MCF 10A (cell line): ENCODE measurements at regions not wholly inside any gene's neighbourhood (a gene's known extent, or its start where the extent isn't known, plus 50 kb on each side); places are given as distances from the start of the nearest gene placed in this dataset.
A peak's percentile ranks its signal among the peaks of the same experiment; 100 is the strongest.

Source experiments
- BruUV-seq: library from RNA; stranded (reverse); fragments of 400-500 nt; replicated peaks from 2 replicates; lab custom pipeline; 2021; lab: Mats Ljungman, UMichigan
- CTCF ChIA-PET: fragments of 300-600 bp; sonication (Branson Sonifier 250); formaldehyde crosslinking; extraction: SDS; loops from one replicate; lab custom pipeline; 2021; ENCODE audit warnings: antibody characterized with exemption, inconsistent platforms; lab: Yijun Ruan, JAX
- POLR2A ChIA-PET: fragments of 300-600, 350-650 bp; sonication (Branson Sonifier 250); formaldehyde crosslinking; extraction: SDS; loops from one replicate; lab custom pipeline; 2020; ENCODE audit warnings: antibody characterized with exemption, inconsistent platforms; lab: Yijun Ruan, JAX
- DNase-seq: peaks from one replicate; pipeline ENCODE4 v3.0.0-alpha.2; 2018; ENCODE audit not compliant: unreplicated experiment
- H3K27ac Mint-ChIP-seq: one replicate; pipeline ENCODE4 v1.8.0; 2022; ENCODE audit warnings: mild to moderate bottlenecking, low read depth, mixed read lengths; ENCODE audit not compliant: unreplicated experiment
- H3K27me3 Mint-ChIP-seq: one replicate; pipeline ENCODE4 v1.8.0; 2022; ENCODE audit warnings: mixed read lengths; ENCODE audit not compliant: insufficient read depth, unreplicated experiment
- H3K36me3 Mint-ChIP-seq: one replicate; pipeline ENCODE4 v1.8.0; 2022; ENCODE audit warnings: mild to moderate bottlenecking, moderate library complexity, mixed read lengths; ENCODE audit not compliant: insufficient read depth, unreplicated experiment
- H3K4me1 Mint-ChIP-seq: one replicate; pipeline ENCODE4 v1.8.0; 2022; ENCODE audit warnings: mixed read lengths; ENCODE audit not compliant: insufficient read depth, unreplicated experiment
- H3K4me3 Mint-ChIP-seq: one replicate; pipeline ENCODE4 v1.8.0; 2022; ENCODE audit warnings: mild to moderate bottlenecking, moderate library complexity, mixed read lengths; ENCODE audit not compliant: unreplicated experiment
- H3K9me3 Mint-ChIP-seq: one replicate; pipeline ENCODE4 v1.8.0; 2022; ENCODE audit warnings: mixed read lengths; ENCODE audit not compliant: unreplicated experiment
- CTCF ChIP-seq: fragments of 200-600 bp; IDR thresholded peaks from one replicate; pipeline ENCODE4 v1.8.0; 2022; ENCODE audit warnings: antibody characterized with exemption, mild to moderate bottlenecking; ENCODE audit not compliant: unreplicated experiment
- intact Hi-C: fragments of 100-400 bp; cut with micrococcal nuclease; formaldehyde crosslinking; loops from 2 replicates; pipeline ENCODE4 v1.14.1; 2022

- Mint-ChIP-seq H3K9me3 (no peaks in the 10 kb centered on the region), H3K4me3 (no peak overlapping the region), H3K36me3 (no peaks in the 10 kb centered on the region), H3K27me3 (peaks cover 13% of the 10 kb centered on the region), H3K4me1 (no peaks in the 10 kb centered on the region), H3K27ac (no peak overlapping the region)
- TF ChIP-seq CTCF: no peak
- intact Hi-C loops: no loop called here
- ChIA-PET POLR2A (no interaction called here), CTCF (interaction anchor here (1.5 kb wide), 1 partner anchor 10 kb away, joined by 6 read pairs; no protein-coding TSS in a partner anchor)
- DNase-seq: no peak
- BruUV-seq: no TSS peak
Observed at GRCh38 chr1:112263042-112263441, 133.0 kb upstream of the CTTNBP2NL start.

GRCh38 chr1:112263453-112263852 lies 132.6 kb upstream of the CTTNBP2NL start:
- Mint-ChIP-seq H3K4me3 (no peak overlapping the region), H3K4me1 (no peaks in the 10 kb centered on the region), H3K9me3 (no peaks in the 10 kb centered on the region), H3K36me3 (no peaks in the 10 kb centered on the region), H3K27ac (no peak overlapping the region), H3K27me3 (peaks cover 9% of the 10 kb centered on the region)
- intact Hi-C loops: no loop called here
- DNase-seq: peak; percentile 5
- ChIA-PET CTCF (interaction anchor here (0.7 to 1.5 kb wide), 2 partner anchors 10 kb away, joined by 3 to 6 read pairs; no protein-coding TSS in a partner anchor), POLR2A (no interaction called here)
- BruUV-seq: no TSS peak
- no peak for TF ChIP-seq CTCF

- ChIA-PET CTCF (interaction anchor here (0.7 kb wide), 1 partner anchor 11 kb away, joined by 3 read pairs; no protein-coding TSS in a partner anchor), POLR2A (no interaction called here)
- intact Hi-C loops: no loop called here
- Mint-ChIP-seq H3K9me3 (no peaks in the 10 kb centered on the region), H3K27ac (no peak overlapping the region), H3K36me3 (no peaks in the 10 kb centered on the region), H3K4me1 (no peaks in the 10 kb centered on the region), H3K4me3 (no peak overlapping the region), H3K27me3 (peaks cover 3% of the 10 kb centered on the region)
- TF ChIP-seq CTCF: no peak
- no TSS peak for BruUV-seq
- DNase-seq: no peak
Observed at GRCh38 chr1:112264010-112264409, 132.0 kb upstream of the CTTNBP2NL start.

- BruUV-seq: no TSS peak
Observed at GRCh38 chr1:112264553-112264952, 131.5 kb upstream of the CTTNBP2NL start.

More at GRCh38 chr1:112264553-112264952, 131.5 kb upstream of the CTTNBP2NL start:
- no peaks in the 10 kb centered on the region for H3K9me3 Mint-ChIP-seq
- intact Hi-C loops: no loop called here
- H3K4me1 Mint-ChIP-seq: no peaks in the 10 kb centered on the region
- ChIA-PET POLR2A (no interaction called here), CTCF (interaction anchor here (1.4 kb wide), 1 partner anchor 72 kb away, joined by 4 read pairs; no protein-coding TSS in a partner anchor)
- no peak for DNase-seq
- H3K4me3 Mint-ChIP-seq: no peak overlapping the region
- no peak for TF ChIP-seq CTCF
- H3K27ac Mint-ChIP-seq: no peak overlapping the region
- H3K27me3 Mint-ChIP-seq: peaks cover 2% of the 10 kb centered on the region
- no peaks in the 10 kb centered on the region for H3K36me3 Mint-ChIP-seq
